ENCODE measurements at regions not wholly inside any gene's neighbourhood (a gene's known extent, or its start where the extent isn't known, plus 50 kb on each side); places are given as distances from the start of the nearest gene placed in this dataset.

DNA sequence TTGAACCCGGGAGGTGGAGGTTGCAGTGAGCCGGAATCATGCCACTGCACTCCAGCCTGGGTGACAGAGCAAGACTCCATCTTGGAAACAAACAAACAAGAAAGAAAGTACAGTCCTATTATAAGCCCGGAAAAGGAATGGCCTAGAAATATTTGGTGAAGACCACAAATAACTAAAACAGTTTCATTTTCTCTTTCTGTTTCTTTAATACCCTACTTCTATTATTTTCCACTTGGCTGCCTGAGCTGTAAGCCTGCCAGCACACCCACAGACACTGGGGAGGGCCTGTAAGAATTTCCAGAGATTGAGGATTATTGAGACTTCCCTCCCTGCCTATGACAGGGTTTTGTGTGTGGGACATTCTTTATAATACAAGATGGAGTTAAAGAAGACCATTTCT lies 188.0 kb upstream of the DCC start:
- Histone ChIP-seq H3K9ac (ENCODE audit: extremely low read depth, insufficient read length, low read length) (no peak overlapping the region), H4K91ac (ENCODE audit: insufficient read length, low read depth, low read length) (no peak overlapping the region), H3K79me2 (ENCODE audit: insufficient read depth, low read length) (no peaks in the 10 kb centered on the region), H3K4ac (ENCODE audit: low read depth, low read length) (no peak overlapping the region), H3K23ac (ENCODE audit: insufficient read length, low read depth, low read length) (no peak overlapping the region), H3K56ac (ENCODE audit: insufficient read length, low read depth, low read length) (no peak overlapping the region), H3K79me1 (ENCODE audit: insufficient read depth, low read depth, low read length, poor library complexity, severe bottlenecking) (no peaks in the 10 kb centered on the region), H3T11ph (ENCODE audit: low read length) (no peak overlapping the region), H2BK15ac (ENCODE audit: low read depth, low read length) (no peak overlapping the region), H4K20me1 (ENCODE audit: control insufficient read depth, insufficient read depth, insufficient read length) (no peaks in the 10 kb centered on the region), H3K27me3 (ENCODE audit: insufficient read depth, low read length) (no peaks in the 10 kb centered on the region), H3K9me3 (ENCODE audit: control insufficient read depth, low read depth, low read length) (no peaks in the 10 kb centered on the region), H2BK120ac (ENCODE audit: low read depth, low read length, poor library complexity, severe bottlenecking) (no peak overlapping the region), H4K8ac (replicated peaks; ENCODE audit: insufficient read length, low read depth, low read length) (no peak overlapping the region), H2BK5ac (ENCODE audit: insufficient read length, low read length) (no peak overlapping the region), H2AK5ac (ENCODE audit: insufficient read length, low read length) (no peak overlapping the region), H2AFZ (ENCODE audit: low read length) (no peak overlapping the region), H3K14ac (ENCODE audit: insufficient read depth, low read length) (no peak overlapping the region), H3K4me1 (ENCODE audit: insufficient read depth, low read length) (no peaks in the 10 kb centered on the region), H3K4me2 (ENCODE audit: insufficient read depth, insufficient read length, low read length) (no peak overlapping the region), H2BK12ac (ENCODE audit: insufficient read length, low read depth, low read length) (no peak overlapping the region), H2BK20ac (ENCODE audit: low read depth, low read length, poor library complexity, severe bottlenecking) (no peak overlapping the region), H3K18ac (ENCODE audit: insufficient read length, low read depth, low read length) (no peak overlapping the region), H3K27ac (ENCODE audit: insufficient read length, low read depth, low read length) (no peak overlapping the region), H3K23me2 (ENCODE audit: insufficient read length, low read depth, low read length, poor library complexity, severe bottlenecking) (no peaks in the 10 kb centered on the region), H4K5ac (ENCODE audit: insufficient read length, low read depth, low read length) (no peak overlapping the region)
- TF ChIP-seq, protein P1, sequence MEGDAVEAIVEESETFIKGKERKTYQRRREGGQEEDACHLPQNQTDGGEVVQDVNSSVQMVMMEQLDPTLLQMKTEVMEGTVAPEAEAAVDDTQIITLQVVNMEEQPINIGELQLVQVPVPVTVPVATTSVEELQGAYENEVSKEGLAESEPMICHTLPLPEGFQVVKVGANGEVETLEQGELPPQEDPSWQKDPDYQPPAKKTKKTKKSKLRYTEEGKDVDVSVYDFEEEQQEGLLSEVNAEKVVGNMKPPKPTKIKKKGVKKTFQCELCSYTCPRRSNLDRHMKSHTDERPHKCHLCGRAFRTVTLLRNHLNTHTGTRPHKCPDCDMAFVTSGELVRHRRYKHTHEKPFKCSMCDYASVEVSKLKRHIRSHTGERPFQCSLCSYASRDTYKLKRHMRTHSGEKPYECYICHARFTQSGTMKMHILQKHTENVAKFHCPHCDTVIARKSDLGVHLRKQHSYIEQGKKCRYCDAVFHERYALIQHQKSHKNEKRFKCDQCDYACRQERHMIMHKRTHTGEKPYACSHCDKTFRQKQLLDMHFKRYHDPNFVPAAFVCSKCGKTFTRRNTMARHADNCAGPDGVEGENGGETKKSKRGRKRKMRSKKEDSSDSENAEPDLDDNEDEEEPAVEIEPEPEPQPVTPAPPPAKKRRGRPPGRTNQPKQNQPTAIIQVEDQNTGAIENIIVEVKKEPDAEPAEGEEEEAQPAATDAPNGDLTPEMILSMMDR (conservative IDR thresholded peaks at IDR 0.05): no peak
- Mint-ChIP-seq H3K27ac (no peak overlapping the region), H3K9me3 (peaks cover 2% of the 10 kb centered on the region in 2 experiments; a peak in 2 of 5 replicates), H3K36me3 (ENCODE audit: insufficient read depth in 1 of 3, low read depth in 3 of 3) (peaks cover 0 to 2% (median 0%) of the 10 kb centered on the region in 3 experiments; a peak in 2 of 7 replicates), H3K4me3 (no peak overlapping the region), H3K27me3 (ENCODE audit: low read depth) (no peaks in the 10 kb centered on the region), H3K4me1 (no peaks in the 10 kb centered on the region)
- WGBS (ENCODE audit: extremely low coverage, insufficient read length, low lambda C conversion rate): no CpG with 5 or more reads among the region's 3 CpGs
- DNase-seq: no peak
